SIG-M5 treated with dmso at 0.1 percent for 504 hours (cell line): ENCODE measurements at regions not wholly inside any gene's neighbourhood (a gene's known extent, or its start where the extent isn't known, plus 50 kb on each side); places are given as distances from the start of the nearest gene placed in this dataset.

Source experiments
- DNase-seq: peaks from one replicate; lab custom pipeline; 2025; ENCODE audit not compliant: unreplicated experiment; lab: John Stamatoyannopoulos, UW

DNA sequence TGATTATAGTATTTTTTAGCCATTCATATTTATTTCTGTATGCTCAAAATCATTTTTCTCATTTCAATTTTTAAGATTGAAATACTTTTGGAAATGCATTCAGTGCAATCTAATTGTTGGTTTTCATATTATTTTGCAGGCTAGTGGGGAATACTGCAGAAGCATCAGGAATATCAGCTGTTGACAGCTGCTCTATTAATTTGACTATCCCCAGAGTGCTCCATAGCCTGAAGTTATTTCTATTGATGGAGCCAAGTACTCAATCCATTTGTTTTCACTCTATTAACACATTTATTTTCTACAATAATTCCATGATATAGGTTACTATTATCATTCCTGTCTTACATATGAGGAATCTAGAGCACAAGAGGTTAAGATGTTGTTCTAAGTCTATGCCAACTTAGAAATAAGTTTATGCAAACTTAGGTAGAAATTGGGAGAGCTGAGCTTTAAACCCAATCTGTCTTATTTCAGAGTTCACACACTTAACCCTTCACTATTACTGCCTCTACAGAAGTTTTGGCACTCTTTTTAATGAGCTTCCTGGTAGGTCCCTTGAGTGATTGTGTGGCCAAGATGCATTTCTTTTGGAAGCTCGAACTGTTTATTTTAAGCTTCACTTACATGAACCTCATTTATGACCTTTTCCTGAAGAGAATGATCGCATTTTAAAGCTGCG, 65.6 kb upstream of the PCDH18 start:
- DNase-seq: no peak

DNA sequence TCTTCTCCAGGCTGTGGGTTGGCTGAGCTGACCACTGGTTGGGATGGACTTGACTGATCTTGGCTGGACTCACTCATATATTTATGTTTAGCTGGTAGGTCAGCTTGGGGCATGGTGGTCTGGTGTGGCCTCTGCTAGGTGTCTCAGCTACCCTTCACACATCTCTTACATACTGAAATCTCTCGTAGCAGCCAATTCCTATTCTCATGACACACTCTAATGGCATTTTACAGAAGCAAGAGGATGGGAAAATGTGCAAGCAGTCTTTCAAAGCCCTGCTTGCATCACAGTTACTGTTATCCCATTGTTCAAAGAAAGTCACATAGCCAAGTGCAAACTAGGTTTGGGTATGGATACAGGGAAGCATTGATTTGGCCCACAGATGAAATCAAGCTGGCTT, 55.5 kb upstream of the PCDH18 start:
- no peak for DNase-seq

DNA sequence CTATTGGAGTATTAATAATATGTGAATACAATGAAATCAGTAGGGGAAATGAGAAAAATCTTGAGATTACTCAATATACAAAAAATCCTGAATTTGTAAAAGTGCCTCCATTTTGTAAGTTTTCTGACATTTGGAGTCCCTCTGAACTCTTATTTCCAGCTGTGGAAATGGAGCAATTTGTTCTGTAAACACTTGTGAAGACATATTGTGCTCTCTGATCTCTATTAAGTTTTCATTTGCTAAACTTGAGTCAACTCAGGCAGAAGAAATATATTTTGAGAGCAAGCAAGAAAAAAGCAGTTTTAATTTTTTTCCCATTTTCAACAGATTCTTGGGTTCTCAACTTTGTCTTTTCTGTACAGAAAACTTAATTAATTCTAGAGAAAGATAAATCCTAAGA, 51.4 kb upstream of the PCDH18 start:
- DNase-seq: no peak
